SK-N-DZ (cell line): ENCODE measurements at regions not wholly inside any gene's neighbourhood (a gene's known extent, or its start where the extent isn't known, plus 50 kb on each side); places are given as distances from the start of the nearest gene placed in this dataset.

Experiments used
- DNase-seq: peaks from one replicate; pipeline ENCODE4 v3.0.0-alpha.2; 2015; ENCODE audit warnings: low spot score

DNA sequence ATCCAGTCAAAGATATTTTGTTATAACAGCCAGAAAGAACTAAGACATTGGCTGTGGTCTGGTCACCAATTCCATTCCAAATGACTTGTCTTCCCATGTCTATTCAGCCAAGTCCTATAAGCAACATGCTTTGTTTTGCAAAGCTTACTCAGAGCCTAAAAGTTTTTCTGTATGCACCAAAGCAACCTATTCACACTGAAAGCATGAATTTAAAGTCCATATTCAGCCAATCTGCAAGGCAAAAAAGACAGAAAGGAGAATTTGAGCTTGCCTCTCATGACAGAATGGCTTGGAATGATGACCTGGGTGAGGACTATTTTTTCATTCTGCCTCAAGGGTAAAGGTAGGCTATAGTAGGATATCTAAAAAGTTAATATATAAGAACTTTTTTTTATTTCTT, 323.2 kb upstream of the NOCT start:
- DNase-seq = no peak

DNA sequence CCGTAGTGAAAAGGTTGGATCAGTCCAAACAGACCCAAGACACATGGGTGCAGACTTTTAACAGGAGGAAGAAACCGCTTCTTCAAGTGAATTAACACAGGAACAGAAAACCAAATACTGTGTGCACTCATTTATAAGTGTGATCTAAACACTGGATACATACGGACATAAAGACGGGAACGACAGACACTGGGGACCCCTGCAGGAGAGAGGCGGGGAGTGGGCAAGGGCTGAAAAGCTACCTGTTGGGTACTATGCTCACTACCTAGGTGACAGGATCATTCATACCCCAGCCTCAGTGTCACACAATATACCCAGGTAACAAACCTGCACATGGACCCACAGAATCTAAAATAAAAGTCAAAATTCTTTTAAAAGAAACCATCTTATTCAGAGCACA, 326.0 kb upstream of the NOCT start:
- no peak for DNase-seq

DNA sequence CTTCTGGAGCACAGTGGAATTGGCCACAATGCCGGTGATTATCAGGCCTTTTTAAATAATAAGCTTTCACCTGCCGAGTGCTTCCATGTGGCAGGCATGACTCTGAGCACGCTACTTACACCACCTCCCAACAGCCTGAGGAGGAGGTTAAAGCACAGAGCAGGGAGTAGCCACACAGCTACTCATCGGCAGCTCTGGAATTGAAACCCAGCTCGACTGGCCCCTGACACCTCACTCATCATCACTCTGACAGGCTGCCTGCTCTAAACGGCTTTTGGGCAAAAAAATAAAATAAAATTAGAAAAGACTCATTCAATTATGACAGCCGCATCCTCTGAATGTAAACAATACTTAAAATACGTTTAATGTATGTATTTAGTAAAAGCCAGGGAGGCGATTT, 326.4 kb upstream of the NOCT start:
- DNase-seq = no peak

DNA sequence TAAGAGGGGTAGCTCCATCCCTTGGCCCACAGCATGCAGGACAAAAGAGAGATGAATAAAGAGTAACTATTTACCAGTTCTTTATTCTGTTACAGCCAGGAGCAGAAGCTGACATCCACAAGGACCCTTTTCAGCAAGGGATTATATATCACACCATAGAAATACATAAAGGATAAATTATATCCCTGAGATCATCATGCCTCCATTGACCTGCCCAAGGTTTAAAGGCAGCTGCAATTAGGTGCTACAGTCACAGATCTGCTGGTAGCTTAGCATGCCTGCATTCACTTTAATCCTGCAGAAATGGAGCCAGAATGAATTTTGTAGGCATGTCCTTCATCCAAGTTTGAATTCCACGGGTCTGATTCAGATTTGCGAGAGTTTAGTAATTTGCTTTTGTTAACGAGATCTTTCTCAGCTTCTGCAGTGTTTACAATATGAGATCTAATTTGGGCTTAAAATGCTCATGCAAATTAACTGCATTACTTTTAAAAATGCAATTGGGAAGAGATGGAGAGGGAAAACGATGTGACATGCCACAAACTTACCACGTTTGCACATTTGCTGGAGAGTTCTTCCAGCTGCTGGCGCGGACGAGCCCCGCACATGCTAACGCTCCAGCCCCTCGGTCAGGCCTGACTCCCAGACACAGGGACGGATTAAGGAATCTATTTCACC, 327.0 kb upstream of the NOCT start:
- no peak for DNase-seq

DNA sequence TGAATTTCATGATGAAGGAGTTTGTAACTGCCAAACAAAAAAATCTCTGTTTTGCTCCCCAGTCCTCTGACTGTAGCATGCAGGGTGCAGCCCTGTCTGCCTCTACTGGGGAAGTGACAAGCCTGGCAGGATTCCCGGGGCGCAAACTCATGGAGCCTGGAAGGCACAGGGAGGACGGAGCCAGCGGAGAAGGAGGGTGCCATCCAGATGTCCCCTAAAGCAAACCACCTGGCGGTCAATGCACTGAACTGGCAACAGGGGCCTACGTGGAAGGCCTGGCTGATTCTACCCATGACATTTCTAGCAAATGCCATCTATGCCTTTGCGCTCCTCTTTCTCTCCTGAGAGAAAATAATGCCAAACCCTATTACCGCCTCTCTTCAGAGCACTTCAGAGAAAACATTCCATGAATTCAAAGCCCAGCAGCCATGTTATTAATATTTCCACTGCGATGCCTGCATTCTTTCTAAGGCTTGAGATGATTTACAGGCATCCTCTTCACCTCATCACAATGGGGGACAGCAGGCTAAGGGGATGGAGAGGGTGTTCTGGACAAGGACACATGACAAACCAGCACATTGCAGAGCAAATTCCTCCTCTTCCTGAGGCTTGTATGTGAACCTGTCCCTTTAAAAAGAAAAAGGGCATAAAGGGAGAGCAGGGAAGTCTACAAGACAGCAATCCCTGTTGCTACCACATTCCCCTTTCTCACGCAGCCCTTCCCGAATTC, 329.3 kb upstream of the NOCT start:
- DNase-seq = no peak

DNA sequence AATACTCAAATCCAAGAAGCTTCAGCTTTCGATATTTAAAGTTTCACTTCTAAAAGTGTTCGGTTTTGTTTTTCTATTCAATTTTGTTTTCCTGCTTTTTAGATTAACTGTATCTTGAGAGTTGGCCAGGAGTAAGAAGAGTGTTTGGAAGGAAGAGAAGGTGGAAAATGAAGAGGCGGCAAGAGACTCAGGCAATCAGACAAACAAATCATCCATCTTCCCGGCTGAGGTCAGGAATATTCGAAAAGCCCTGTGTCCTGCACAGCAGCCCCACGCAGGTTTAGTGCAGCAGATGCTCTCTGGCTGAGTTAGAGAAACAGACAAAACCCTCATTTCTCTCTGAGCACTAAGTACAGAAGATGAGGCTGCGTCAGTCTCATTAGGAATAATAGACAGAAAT, 330.3 kb upstream of the NOCT start:
- DNase-seq = no peak

DNA sequence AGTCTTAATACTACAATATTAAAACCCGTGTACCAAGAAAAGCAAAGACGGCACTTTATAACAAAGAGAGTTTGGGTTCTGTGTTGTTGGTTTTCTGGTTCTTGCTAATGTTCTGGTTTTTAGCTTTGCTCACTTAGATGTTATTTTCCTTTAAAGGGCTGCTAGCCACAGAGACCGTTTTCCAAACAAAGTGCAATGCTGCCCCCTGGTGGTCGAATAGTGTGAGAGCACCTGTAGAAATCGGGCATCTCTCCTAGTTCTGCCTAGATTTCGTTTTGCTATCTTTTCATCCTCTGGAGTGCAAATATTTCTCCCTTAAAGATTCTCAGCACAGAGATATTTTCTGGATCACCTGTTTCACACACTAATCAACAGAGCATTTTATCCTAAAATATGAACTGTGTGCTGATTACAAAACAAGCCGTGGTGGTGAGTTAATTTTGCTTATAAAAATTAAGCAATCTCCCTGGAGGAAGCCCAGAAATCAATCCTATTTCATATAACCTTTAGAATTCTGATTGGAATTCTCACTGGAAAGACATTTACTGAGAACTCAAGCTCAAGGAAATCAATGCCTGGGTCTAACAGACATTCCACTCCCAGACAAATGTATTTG, 334.5 kb upstream of the NOCT start:
- DNase-seq = peak; percentile 65

DNA sequence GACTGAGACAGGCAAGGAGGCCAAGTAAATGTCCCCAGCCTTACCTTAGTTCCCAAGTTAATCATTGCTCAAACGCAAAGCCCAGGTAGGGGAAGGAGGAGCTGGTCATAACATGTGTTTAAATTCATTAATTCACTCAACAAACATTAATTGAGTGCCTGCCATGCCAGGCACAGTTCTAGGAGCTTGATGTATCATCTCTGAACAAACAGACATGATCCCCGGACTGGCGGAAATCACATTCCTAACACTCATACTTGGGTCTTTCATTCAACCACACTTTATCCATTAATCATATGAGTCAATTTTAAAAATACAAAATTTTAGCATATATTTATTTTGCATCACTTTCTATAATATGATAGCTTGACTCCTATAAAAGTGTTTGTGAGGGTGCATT, 335.3 kb upstream of the NOCT start:
- DNase-seq = no peak

DNA sequence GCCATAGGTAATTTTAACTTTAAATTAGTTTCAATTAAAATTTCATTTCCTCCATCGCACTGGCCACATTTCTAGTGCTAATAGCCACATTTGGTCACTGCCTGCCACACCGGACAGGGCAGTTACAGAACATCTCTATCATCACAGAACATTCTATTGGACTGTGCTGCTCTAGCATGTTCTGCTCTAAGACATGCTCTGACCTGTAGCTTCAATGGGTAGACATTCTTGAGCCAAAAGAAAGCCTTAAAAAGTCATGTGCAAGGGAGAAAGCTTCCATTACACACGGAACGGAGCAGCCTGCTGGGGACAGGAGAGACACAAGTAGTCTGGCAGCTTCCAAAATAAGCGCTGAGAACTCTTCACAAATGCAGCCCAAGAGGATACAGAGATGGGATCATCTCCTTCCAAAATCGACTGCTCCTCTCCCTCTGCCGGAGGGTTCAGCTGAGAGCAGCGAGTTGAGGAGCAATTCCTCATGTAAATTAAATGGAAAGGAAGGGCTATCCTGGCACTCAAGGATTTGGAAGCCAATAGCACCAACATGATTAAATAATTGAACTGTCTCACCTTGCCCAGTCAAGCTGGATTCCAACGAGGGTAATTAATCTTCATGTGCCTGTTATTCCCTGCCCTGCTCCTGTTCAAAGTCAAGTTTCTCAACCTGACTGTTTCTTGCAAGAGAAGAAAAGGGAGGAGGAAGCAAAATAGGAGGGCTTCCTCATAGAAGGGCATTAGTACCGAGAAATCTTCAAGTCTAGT, 336.4 kb upstream of the NOCT start:
- DNase-seq = no peak

DNA sequence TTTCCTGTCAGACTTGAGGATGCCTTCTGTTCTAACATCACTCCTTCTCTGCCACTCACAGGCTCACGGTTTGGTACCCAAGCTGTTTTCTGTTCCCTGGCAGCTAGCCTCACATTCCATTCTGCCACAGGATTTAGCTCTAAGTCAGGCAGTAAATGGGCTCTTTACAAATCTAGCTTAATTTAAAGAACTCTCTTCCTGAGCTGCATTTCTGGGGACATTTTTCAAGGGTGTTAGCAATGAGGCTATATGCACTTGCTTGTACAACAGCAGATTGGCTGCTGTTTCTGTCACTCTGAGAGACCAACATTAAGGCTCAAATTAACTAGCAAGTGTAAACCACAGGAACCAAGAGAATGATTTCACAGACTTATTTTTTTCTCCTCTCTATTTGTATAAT, 337.8 kb upstream of the NOCT start:
- DNase-seq = no peak

DNA sequence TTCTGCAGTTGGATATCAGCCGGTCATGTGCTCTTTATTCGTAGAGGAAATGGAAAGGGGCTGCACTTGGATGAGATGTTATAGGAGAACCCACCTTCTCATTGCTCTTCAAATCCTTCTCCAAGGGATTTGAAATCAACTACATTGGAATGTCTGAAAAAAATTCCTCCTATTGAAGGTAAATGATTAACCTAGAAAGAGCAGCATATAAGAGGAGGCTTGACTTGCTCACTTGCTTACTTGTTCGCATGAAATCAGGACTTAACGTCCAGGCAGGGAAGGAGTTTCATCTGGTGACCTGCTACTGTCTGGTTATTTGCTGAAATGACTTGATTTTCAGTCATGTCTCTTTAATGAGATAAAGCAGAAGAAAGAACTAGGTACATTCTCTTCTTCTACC, 338.4 kb upstream of the NOCT start:
- DNase-seq = no peak

DNA sequence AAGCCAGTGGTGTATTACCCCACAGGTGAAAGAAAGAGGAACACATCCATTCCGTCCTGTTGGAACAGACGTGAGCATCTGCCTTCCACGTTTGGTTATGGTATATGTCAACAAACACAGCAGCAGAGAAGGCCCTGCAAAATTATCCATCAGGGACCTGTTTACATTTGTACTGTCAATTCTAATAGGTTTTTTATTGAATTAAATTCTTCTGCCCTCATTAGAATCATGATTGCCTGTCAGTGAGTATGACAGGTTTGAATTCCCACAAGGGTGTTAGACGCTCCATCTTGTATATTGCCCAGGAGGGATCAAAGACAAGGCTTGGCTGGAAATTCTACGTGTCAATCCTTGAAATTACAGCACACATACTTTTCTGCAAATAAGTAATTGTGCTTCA, 339.9 kb upstream of the NOCT start:
- DNase-seq = no peak

DNA sequence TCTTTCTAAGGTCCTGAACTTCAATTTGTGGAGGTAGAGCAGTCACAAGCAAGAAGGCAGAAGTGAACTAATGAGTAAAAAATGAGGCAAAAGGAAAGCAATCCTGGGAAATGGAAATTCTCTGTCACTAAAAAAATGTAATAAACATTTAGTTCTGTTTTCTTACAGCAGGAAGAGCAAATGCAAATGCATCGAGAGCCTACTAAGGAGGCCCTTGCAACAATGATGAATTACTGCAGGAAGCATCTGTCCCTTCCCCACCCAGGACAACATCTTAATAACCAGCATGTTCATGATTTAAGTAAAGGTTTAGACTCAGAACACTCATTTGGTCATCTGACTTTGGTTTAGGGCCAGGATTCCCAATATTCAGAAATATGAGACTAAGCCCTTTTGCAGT, 341.4 kb upstream of the NOCT start:
- no peak for DNase-seq

DNA sequence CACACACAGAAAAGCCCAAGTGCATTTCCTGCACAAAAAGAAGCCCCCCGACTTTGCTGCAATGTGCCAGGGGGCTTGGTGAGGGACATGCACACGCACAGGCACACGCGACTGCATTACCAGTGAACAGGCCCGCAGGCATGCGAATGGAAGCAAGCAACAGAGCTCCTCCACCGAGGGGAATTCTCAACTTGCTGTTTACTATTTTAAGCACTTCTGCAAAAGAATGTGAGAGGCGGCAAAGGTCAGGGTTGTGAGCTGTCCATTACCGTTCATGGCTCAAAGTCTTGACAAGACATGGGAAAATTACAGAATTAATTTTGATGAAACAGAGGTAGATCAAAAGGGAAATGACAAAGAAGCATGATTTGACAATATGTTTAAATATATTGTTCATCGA, 342.5 kb upstream of the NOCT start:
- no peak for DNase-seq

DNA sequence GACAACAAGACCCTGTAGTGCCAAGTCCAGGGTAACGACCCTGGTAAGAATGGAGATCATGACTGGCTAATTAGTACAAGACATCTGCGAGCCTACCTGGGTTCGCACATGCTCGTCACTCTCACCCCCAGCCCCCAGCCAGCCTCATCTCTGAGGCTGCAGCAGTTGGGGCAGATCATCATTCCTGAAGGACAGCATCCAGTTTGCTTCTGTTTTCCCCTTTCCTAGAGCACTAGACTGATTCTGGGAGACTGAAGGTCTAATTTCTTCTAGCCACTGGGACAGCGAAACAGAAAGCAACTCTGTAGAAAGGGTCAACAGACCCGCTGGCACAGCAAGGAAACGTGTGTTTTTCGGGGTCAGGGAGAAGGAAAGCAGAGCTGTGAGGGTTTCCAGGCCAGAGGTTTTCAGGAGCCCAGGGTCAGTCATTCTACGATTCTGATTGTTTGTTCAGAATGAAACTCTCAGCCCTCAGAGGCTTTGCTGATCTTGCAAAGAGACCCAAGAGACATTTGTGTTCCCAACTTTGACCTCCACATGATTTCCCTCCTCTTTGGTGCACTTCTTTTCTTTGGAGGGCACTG, 343.1 kb upstream of the NOCT start:
- no peak for DNase-seq

DNA sequence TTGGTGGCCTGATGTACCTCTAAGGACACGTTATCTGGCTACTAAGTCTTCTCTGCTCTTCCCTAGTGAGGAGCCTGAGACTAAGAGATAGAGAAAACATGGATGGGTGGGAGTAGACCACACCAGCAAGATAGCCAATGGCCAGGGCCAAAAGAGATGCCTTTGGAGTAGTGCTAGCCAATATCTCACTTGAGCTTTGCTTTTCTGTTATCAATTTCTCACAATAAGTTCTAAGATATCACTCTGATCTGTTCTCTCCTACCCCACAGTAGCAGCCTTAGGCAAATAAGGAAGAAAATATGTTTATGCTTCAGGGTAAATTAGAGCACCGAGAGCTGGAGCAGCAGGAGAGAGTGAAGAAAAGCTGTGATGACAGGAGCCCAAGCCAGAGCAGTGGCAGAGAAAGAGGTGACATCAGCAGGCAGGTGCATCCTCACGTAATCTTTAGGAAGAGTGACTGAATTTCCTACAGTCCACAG, 343.9 kb upstream of the NOCT start:
- DNase-seq = no peak

DNA sequence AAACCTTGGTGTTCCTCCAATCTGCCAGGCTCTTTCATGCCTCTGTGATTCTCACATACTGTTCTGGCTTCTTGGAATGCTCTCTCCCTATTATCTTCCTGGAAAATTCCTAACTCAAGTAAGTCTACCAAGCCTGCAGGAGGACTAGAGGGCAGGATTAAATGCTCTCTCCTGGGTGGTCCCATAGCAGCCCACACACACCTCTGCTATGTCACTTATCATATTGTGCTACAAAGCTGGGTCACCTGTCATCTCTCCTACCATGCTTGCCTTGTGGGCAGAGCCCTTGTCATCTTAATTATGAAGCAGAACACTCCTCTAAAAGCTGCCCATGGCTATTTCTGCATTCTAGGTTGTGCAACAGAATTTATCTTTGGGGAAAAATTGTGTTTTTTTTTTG, 344.5 kb upstream of the NOCT start:
- DNase-seq = no peak

DNA sequence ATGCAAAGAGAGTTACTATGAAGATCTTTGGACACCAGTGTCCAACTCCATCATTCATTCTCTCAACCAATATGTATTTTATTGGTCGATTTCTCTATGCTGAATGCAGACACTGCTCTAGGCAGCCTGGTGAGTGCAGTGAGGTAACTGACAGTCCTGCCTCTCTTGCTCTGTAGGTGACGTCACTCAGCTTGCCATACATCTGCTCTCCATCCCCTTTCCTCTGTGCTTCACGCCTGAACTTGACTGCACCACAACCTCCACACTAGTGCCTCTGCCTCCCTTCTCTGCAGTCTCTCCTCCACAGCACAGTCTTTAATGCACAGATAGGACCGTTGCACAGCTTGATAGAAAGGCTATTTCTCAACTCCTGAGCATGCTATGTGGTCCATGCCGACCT, 344.9 kb upstream of the NOCT start:
- DNase-seq = no peak

DNA sequence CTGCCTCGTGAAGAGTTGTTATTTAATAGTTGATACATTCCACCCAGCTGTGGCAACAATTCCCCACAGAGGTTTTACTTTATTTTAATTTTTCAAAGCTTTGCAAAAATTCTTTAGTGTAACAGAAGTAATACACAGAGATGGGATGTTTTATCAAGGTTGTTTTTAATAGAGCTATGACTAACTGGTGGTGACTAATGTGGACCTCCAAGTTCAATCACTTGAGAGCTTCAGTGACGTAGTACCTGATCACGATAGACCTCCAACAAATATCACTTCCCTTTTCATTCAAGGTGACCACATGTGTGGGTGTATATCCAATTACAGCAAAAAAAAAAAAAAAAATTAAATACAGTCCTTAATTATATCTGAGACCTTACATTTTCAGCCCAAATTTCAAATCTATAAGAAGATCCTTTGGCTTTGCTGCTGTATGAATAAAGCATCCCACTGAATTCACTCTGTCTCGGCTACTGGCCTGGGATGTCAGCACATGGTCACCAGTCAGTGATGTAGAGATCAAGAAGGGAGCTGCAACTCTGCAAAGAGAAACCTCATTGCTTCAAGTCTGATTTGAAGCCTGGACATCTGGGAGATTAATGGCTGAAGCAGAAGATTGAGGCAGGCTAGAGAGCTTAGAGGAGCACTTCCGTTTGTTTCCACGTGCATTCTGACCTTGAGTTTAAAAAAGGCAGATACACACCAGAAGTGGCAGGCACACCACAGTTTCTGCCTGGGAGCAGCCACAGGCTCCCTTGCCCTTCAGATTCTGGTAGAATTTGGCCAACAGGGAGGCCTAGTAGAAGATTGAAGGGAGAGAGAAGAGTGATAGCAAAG, 345.9 kb upstream of the NOCT start:
- no peak for DNase-seq

DNA sequence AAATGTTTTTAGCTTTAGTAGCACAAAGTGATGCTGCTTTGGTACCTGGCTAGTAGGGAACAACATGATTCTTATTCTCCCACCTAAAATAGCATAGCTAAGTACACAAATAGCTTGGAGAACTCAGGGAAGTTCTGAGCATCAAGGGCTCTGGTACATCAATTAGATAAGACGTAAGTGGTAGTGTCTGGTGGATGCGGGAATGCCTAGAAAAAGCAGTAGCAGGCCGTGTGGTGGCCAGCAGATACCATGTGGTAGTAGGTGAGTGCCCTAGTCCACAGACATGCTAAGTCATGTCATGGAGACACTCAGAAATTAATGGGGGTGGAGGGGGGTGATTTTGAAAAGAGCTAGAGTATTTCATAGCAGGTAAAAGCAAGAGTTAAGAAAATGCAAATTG, 347.3 kb upstream of the NOCT start:
- peak; percentile 15 for DNase-seq

DNA sequence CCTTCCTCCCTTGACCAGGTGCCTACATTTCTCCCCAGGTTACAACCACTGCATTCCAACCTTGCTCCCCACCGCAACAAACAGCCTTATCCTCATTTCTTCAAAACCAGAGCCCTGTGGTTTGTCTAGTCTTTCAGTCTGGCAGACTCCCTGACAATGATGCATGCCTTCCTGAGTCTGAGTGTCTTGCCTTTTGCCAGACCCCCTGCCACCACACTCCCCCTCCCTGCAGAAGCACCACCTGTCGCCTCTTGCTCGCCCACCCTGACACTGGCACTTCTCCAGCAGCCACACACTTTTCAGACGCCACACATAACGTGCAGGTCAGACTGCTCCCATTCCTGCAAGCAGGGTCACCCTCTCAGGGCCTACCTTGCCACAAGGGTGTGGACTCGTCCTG, 349.2 kb upstream of the NOCT start:
- no peak for DNase-seq
